SW 1271 (cell line): ENCODE measurements at regions not wholly inside any gene's neighbourhood (a gene's known extent, or its start where the extent isn't known, plus 50 kb on each side); places are given as distances from the start of the nearest gene placed in this dataset.
A peak's percentile ranks its signal among the peaks of the same experiment; 100 is the strongest.

ENCODE experiments used
- DNase-seq, 2 experiments: peaks; one replicate each; lab custom pipeline; 2025; lab: John Stamatoyannopoulos, UW

DNA sequence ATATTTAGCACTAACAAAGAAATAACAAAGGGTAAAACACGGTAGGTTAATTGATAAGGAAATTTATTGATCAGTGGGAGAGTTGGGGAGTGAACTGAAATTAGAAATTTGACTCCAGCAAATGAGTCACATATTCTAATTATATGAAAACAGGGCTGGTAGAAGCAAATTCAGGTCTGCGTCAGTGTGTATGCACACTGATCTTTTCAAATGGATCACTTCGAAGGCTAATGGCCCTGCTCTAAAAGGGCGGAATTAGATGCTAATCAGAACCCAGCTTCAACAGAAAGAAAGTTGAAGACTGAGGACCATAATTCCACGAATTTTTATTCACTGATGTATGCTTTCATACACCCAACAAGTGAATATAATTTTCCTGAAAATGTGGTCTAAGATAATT lies 762.4 kb upstream of the DPPA4 start:
- DNase-seq, result no peak

DNA sequence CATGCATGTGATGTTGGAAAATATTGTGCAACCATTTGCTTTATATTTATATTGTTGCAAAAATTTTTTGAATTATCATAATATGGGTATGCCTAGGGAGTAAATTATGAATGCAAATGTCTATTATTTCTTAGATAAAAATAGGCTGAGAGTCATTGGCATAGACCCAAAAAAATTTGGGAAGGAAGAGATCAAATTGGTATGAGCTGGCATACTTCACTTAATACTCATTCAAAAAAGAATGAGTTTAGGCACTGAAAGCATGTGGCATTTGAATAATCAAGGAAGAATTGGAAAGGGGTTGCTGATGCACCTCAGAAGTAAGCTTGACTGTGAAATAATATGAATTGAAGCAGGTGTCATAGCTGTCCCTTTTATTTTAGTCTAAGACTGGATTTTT lies 764.0 kb upstream of the DPPA4 start:
- DNase-seq, result no peak

DNA sequence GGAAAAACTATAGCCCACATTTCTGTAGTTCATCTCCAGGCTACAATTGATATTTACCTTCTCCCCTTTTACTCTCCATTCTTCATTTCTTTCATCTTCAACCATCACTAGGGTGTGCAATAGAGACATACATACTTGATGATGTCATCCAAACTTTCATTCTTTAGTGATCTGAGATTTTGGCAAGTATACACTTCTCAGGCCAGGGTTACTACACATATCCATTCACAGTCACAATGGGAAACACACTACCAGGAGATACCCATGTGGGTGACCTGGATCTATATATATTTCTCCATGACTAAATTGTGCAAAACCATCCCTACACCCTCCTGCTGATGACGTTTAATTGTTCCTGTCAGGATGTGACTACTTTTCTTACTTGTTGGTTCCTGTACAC lies 769.5 kb upstream of the DPPA4 start:
- no peak for DNase-seq

DNA sequence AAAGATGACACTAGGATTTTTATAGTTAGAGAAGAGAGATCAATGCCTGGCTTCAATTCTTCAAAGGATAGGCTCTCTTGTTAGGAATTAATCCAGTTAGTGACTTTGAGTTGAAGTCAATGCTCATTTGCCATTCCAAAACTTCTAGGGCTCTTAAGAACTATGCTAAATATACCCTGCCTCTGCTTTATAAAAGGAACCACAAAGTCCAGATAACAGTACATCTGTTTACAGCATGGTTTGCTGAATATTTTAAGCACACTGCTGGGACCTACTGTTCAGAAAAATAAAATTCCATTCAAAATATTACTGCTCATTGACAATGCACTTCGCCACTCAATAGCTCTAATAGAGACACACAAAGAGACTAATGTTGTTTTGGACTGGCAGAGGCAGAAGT lies 786.6 kb upstream of the DPPA4 start:
- no peak for DNase-seq

DNA sequence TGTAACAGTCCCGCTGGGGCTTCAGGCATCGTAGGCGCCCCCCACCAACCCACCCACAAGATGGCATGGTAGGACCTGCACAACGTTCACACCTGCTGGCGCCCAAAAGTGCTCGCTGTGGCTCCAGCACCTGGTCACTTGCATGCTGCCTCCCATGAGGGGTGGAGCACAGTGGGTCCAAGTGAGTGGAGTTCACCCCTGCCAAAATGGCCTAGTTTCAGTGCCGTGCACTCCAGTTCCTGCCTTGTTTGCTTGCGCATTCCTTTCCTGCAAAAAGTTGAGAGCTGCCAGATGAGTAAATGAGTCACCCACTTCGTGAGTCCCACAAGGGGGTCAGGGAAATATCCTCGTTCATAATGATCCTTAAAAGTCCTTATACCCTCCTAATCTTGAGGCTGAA lies 788.7 kb upstream of the DPPA4 start:
- no peak for DNase-seq

DNA sequence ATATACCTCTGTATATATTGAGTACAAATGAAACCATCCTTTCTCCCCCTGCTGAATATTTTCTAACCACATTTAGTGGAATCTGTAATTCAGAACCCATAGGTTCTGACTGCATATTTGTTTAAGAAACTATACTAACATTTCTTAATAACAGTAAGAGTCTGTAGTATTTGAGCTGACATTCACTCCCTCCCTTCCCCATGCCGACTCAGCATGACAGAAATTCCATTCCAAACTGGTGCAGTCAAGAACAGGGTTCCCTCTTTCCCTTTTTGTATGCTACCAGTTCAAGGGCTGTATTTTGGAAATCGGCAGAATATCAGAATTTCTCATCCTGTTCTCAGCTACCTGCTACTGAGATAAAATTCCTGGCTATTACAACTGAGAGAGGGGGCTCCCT lies 796.6 kb upstream of the DPPA4 start:
- DNase-seq, result no peak

DNA sequence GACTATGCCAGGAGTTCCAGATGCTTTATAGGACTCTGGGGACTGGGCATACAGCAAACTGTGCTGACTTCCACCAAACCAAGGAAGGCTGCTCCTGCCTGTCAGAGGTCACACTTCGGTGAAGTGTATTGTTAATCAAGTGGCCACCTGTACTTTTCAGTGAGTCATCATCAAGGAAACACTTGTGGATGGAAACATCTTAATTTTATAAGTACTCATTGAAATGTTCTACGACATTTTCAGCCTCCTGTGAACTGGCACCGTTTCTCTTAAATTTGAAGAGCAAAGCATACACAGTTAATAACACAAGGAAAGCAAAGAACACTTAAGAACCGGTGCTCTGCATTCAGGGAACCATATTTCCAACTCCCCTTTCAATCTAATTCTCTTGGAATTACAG lies 801.7 kb upstream of the DPPA4 start:
- DNase-seq, result no peak

DNA sequence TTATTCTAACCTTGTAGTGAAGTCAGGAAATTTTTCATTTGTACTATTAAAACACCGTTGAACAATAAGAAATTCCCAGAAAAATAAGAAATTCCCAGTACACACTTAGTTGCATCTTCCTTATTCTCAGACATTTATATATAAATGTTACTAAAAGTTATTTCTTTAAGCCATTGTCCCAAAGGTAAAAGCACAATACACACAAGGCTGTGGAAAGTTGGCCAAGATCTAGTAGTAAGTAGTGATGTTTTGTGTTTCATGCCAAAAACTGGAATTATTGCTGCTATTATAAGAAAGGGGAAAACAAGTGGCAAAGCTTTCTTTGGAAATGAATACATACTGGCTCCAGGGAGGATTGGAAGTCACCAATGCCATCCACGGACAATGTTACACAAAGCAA lies 802.5 kb upstream of the DPPA4 start:
- no peak for DNase-seq

DNA sequence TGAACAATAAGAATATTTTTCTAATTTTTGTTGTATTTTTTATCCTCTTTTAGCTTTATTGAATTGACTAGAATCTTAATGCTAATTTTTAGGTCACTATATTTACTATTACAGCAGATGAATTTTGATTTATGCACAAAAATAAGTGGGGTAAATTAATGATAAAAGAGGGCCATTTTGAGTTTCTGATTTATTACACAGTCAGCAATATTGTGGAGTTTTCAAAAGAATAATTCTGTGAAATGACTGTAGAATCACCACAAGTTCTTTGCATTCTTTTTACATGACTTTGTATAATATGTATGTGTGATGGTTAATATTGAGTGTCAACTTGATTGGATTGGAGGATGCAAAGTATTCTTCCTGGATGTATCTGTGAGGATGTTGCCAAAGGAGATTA lies 812.4 kb upstream of the DPPA4 start:
- no peak for DNase-seq

DNA sequence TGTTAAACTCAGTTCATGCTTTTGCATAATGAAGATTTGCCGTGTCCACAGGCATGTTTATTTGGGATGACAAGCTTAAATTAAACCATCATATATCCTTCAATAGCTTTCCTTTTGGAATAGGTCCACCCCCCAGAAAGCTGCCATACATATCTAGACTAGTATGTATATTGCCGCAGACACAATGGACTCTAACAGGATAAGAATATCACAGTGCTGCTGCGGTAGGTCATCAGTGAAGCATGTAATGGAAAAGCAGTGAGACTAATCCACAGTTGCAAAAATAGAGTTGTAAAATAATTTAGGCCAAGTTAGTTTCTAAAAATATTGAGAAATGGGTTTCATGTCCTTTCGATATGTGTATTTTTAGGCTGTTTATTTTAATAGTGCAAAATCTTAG lies 819.9 kb upstream of the DPPA4 start:
- DNase-seq, result no peak

DNA sequence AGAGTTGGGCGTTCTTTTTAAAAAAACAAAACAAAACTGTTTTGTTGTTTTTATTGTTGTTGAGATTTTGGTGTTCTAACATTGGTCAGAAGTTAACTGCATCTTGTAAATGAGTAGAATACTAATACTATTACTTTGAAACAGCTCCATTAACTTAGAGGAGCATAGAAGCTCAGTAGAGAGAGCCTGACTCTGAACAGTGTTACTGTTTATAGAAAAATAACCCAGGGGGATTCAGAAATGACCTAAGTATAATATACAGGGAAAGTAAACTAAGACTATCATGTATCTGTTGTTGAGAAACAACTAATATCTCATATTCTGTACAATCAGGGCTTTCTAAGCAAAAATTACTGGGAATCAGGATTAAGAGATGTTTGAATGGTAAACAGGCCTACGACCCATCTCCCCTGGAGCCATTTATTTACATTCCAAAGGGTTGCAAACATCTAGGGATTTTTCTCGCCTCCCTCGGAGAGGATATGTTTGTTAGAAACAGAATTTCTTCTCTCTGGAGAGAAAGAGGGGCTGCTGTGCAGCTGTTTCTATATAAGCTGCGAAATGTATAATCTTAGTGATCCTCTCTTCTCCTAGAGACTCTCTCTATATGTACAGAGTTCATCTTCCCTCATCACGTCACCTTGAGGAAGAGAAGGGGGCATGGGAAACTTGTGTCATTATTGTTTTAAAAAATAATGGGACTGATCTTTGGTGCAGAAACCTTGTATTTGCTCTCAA lies 827.5 kb upstream of the DPPA4 start:
- no peak for DNase-seq

DNA sequence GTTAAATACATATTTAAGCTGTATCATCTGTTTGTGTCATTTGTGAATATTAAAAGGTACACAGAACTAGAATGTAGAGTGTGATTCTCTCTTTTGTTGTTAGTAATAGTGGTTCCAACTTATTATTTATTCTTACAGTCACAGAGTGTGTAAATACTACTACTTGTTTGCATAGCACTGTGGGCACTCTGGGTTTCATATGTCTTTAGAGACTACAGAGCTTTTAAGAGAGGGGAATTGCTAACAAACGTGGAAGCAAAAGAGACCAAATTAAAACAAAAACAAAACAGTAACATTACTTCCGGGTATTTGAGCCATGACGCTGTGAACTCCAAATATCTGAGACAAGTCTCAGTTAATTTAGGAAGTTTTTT lies 828.0 kb upstream of the DPPA4 start:
- DNase-seq, result no peak

DNA sequence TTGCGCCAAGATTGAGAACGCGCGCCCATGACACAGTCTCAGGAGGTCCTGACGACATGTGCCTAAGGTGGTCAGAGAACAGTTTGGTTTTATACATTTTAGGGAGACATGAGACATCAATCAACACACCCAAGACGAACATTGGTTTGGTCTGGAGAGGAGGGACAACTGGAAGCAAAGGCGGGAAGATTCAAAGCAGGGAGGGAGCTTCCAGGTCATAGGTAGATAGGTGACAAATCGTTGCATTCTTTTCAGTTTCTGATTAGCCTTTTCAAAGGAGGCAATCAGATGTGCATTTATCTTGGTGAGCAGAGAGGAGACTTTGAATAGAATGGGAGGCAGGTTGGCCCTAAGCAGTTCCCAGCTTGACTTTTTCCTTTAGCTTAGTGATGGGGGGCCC lies 828.4 kb upstream of the DPPA4 start:
- DNase-seq, result no peak

DNA sequence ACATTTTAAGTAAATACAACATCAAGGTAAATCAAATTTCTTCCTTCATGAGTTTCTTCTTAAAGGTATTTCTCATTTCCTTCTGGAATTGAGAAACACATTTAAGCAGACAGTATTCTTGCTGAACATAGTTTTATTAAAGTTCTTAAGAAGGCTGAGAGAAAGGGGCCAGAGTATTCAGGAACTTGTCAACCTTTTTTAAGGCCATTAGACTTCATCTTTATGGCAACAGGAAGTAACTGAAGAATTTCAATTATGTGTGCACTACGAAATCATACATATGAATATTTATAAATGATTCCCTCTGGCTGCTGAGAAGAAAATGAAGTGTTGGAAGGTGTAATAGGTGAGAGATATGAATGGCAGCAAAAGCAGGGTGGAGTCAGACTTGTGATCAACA lies 829.4 kb upstream of the DPPA4 start:
- no peak for DNase-seq

DNA sequence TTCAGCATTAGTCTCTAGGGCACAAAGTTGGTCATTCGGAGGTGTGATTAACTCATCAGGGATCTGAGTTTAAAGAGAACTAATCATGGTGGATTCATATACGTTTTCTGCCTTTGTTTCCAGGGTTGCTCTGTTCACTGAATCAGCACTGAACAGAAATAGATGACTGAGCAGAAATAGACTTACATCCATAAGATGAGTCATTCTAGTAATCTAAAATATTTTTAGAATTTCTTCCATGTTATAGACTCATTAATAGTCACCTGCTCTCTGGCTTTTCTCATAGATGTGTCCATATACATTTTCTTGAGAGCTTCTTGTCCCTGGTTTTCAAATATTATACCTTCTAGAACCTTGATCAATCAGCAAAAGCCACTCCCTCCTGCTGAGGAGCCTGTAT lies 837.6 kb upstream of the DPPA4 start:
- DNase-seq, result peak in 1 of 2 experiments; percentile 11

DNA sequence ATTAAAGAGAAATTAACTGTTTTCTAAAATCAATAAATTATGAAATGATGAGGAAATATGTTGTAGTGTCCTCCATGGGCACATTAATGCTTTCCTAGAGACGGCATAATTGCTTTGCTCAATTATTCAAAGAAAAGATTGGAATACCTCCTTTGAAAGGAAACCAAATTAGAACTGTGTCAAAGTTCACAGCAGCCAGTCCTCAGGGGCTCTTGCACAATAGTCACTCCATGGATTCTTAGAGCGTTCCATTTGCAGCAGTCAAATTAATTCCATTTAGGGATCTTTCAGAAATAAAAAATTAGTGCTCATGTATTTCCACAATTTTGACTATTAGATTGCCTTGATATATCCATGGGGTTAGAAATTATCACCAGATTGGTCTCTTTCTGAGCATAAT lies 841.6 kb upstream of the DPPA4 start:
- no peak for DNase-seq

DNA sequence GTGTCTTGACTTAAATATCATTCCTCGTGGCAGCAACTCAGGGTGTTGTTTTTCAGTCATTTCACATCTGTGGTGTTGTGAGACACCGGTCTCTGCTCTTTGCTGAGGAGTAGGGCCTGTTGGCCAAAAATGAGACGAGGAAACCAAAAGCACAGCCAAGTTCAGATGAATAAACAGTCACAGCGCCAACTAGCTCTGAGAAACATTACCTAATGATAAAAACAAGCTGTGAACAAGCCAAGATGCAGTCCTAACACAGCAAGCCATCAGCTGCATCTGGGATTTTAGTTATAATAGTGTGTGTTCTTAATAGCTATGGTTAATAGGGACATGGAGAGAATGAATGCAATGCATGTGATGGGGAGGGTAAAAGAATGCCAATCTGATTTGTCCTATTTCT lies 843.4 kb upstream of the DPPA4 start:
- DNase-seq, result no peak

DNA sequence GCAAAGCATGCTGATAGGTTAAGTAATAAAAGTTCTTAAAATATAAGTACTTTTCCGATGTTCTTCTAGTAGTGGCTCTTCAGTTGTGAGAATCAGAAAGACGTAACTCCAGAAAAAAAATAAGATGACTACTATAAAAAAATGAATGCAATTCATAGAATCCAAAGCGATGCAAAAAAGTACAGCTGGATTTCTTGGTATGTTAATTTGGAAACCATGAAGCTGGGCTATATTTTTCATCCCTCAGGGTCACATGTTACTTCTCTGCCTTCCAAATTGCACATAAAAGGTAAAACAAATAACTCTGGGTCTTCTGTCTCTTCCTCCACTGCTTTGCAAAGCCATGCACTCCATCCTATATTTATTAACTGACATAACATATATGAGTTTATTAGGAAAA lies 843.9 kb upstream of the DPPA4 start:
- DNase-seq, result no peak

DNA sequence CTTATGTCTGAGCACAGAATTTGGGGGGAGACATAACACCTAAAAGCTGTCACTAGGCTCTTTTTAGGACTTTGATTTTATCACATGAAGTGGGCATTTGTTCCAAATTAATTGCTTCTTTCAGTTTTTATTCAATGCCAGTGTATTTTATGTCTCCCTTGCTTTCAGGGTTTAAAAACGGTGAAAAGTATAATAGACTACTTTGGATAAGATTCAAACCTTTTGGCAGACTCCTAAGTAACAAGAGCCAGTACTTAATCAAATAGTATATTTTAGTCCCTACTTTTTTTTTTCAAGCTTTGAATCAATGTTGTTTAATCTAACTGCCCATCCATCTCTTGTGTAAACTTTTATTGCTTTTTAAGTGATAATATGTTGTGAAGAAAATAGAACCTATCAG lies 847.2 kb upstream of the DPPA4 start:
- DNase-seq, result no peak

DNA sequence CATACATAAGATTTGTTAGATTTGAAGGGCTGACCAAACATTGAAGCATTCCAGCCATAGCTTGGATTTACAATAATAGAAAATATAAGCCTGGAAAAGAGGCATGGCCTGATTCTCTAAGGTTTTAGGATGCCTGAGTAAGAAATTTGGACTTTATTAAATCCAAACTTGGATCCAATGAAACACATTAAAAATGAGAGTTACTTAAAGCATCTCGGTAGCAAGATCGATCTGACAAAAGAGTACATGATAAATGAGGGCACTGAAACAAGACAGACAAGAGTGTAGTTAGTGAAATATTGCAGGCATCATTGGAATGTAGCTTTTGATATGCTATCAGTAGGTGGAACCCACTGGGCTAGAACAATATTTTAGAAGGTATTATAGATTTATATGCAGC lies 855.7 kb upstream of the DPPA4 start:
- no peak for DNase-seq

DNA sequence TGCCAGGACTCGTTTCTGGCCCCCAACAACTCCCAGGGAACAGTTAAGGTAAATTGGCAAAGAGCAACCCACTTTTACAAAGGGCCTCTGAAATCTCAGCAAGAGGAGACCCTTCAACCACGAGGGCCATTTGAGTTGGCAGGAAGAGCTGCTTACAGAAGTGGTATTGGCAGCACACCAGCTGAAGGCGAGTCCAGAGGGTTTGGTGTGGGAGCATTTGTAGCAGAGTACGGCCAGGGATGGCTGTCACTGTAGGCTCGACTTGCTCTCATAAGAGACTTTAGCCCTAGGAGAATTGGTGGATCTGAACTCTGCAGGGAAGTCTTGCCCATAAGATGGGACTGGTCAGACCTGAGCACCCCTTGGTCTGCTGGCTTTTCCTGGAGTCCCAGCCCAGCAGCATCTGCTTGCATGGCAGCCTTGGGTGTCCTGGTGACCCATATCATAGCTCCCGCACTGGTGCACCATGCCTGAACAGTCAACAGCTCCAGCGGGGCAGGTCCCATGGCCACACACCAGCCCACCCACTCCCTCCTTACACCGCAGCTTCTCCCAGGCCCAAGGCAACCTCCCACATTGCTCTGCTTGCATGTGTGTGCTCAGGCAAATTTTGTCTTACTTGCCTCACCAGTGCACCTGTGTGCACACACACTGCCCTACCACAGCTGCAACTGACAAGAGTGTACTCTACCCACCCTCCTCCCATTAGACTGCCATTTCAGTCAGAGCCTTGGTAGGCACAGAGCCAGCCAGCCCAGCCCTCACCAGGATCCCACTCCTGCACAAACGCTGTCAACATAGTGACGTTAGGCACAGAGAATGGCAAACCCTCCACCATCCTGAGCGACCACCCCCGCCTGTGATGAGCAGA lies 861.6 kb upstream of the DPPA4 start:
- no peak for DNase-seq

DNA sequence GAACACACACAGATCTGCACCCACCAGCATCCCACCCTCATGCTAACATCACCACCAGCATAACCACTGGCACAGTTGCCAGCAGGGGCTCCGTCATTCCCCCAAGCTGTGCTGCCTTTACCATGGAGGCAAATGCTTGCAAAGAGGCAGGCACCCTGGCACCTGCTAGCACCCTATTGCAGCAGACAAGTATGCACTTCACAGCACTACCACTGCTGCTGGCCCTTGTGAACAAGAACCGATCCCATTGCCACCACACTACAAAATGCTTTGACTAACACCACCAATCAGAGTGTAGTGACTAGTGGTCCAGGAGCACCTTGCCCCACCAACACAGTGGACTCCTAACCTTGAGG lies 862.2 kb upstream of the DPPA4 start:
- no peak for DNase-seq

DNA sequence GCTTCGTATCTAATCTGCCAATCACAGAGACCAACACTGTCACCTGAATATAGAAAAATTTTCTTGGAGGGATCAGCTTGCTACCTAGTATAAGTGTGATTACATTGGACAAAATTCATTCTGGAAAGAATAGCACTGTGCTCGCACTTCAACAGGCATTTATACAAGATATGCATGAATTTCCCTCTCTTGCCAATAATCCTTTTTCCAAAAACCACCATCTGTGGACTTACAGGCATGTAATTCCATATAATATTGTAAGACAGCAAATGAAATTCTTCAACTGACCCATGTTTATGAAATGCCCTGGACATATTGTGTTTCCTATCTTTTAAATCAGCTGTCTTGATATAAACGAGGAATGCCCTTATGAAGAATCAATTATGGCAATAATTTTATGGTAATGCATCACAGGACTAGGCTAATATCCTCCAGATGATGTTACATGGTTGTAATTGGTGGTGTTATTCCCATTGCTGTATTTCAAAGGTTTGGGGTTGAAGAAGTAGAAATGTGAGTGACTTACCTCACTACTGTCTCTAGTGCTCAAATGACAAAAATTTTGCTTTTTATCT lies 861.4 kb upstream of the NECTIN3 start:
- no peak for DNase-seq

DNA sequence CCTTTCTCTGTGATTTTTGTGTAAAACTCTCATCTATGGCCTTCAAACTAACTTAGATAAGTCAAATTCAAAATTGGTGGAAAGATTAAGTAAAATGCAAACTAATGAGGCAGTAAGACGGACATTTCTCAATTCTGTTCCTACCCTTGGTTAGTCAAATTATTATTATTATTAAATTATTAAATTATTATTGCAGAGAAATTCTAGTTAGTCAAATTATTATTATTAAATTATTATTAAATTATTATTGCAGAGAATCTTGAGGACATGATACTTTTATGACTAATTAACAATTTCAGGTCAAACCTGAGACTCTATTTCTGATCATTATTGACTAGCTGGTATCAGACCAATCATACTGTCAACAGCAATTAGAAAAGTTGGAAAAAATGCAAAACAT lies 845.0 kb upstream of the NECTIN3 start:
- DNase-seq, result no peak
